Progenitor cell of endocrine pancreas (in vitro differentiated cells): ENCODE measurements at regions not wholly inside any gene's neighbourhood (a gene's known extent, or its start where the extent isn't known, plus 50 kb on each side); places are given as distances from the start of the nearest gene placed in this dataset.
A peak's percentile ranks its signal among the peaks of the same experiment; 100 is the strongest.

Source experiments
- DNase-seq: peaks from one replicate; pipeline ENCODE4 v3.0.0; 2021; ENCODE audit warnings: low spot score; ENCODE audit not compliant: unreplicated experiment
- H3K27ac Mint-ChIP-seq: 2 replicates; pipeline ENCODE4 v1.8.0; 2021; ENCODE audit warnings: mild to moderate bottlenecking, moderate library complexity, mixed read lengths
- H3K27me3 Mint-ChIP-seq: 2 replicates; pipeline ENCODE4 v1.8.0; 2021; ENCODE audit warnings: mixed read lengths
- H3K36me3 Mint-ChIP-seq: 2 replicates; pipeline ENCODE4 v1.8.0; 2022; ENCODE audit warnings: mixed read lengths; ENCODE audit not compliant: insufficient read depth
- H3K4me1 Mint-ChIP-seq: 2 replicates; pipeline ENCODE4 v1.8.0; 2021; ENCODE audit warnings: low read depth, mixed read lengths
- H3K4me3 Mint-ChIP-seq: 2 replicates; pipeline ENCODE4 v1.8.0; 2021; ENCODE audit warnings: low read depth, mild to moderate bottlenecking, moderate library complexity, mixed read lengths
- H3K9me3 Mint-ChIP-seq: 2 replicates; pipeline ENCODE4 v1.8.0; 2021; ENCODE audit warnings: low read depth, mixed read lengths
- CTCF ChIP-seq: fragments of 200-600 bp; sonication (generic); IDR thresholded peaks from one replicate; pipeline ENCODE4 v1.5.0; 2021; ENCODE audit warnings: antibody characterized with exemption, mild to moderate bottlenecking; ENCODE audit not compliant: unreplicated experiment

GRCh38 chr2:45170191-45171135 is 161.2 kb upstream of the SIX2 start:
- Mint-ChIP-seq H3K27ac (no peak overlapping the region), H3K4me1 (peaks cover 12% of the 10 kb centered on the region), H3K4me3 (peak overlapping the region; percentile 73), H3K9me3 (no peaks in the 10 kb centered on the region), H3K27me3 (peaks cover 65% of the 10 kb centered on the region), H3K36me3 (no peaks in the 10 kb centered on the region)
- no peak for TF ChIP-seq CTCF
- DNase-seq, result no peak

GRCh38 chr2:45169339-45170190 is 160.3 kb upstream of the SIX2 start:
- peak overlapping the region; percentile 73 for H3K4me3 Mint-ChIP-seq
- peak overlapping the region; percentile 69 for H3K27ac Mint-ChIP-seq
- no peaks in the 10 kb centered on the region for H3K9me3 Mint-ChIP-seq
- H3K4me1 Mint-ChIP-seq, result peaks cover 12% of the 10 kb centered on the region
- peak; percentile 8 for TF ChIP-seq CTCF
- peaks cover 74% of the 10 kb centered on the region for H3K27me3 Mint-ChIP-seq
- no peaks in the 10 kb centered on the region for H3K36me3 Mint-ChIP-seq
- peak; percentile 42 for DNase-seq

- Mint-ChIP-seq H3K27ac (peak overlapping the region; percentile 92), H3K9me3 (no peaks in the 10 kb centered on the region), H3K4me1 (peaks cover 12% of the 10 kb centered on the region), H3K36me3 (no peaks in the 10 kb centered on the region), H3K4me3 (peak overlapping the region; percentile 84), H3K27me3 (peaks cover 71% of the 10 kb centered on the region)
- no peak for DNase-seq
- TF ChIP-seq CTCF, result no peak
These were observed 159.6 kb upstream of the SIX2 start for GRCh38 chr2:45168711-45169338.

GRCh38 chr2:45167920-45168629 is 158.8 kb upstream of the SIX2 start:
- TF ChIP-seq CTCF, result no peak
- Mint-ChIP-seq H3K4me1 (peaks cover 12% of the 10 kb centered on the region), H3K9me3 (no peaks in the 10 kb centered on the region), H3K27ac (peak overlapping the region; percentile 92), H3K4me3 (peak overlapping the region; percentile 84), H3K27me3 (peaks cover 73% of the 10 kb centered on the region), H3K36me3 (no peaks in the 10 kb centered on the region)
- DNase-seq, result no peak
